COLO668 (cell line): ENCODE measurements at regions not wholly inside any gene's neighbourhood (a gene's known extent, or its start where the extent isn't known, plus 50 kb on each side); places are given as distances from the start of the nearest gene placed in this dataset.

Experiments used
- DNase-seq: peaks from one replicate; lab custom pipeline; 2025; ENCODE audit not compliant: unreplicated experiment; lab: John Stamatoyannopoulos, UW

DNA sequence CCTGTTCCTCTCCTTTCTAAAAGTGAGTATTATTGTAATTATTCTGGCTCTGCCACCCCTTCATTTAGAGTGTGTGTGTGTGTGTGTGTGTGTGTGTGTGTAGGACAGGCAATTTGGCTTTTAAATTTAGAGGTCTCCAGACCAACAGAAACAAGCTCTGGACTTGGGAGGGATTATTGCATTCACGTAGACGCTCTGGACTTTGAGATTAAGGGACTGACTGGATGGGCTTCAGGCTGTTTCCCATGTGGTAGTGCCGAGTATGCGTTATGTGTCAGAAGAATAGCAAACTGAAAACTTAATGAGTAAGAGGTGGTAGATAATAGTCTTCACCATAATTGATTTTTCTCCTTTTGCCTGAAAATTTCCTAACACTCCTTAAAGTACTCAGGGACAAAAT is 281.9 kb downstream of the USP25 start:
- DNase-seq = no peak

DNA sequence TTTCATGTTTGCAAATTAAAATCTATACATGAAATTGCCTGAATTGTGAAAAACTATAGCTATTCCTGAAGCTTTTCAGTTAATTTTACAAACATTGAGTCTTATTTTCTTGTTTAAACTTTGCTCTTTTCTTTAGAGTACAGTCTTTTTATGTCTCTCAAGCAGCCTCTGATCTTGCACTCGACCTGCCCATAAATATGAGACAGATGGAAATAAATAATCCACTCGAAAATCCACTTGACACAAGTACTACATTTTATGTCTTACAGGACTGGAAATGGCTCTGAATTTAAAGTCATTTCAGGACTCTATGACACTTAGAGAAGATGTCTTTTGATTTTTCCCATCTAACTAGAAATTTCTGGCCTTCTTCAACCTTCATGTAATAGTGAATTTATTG is 283.8 kb downstream of the USP25 start:
- DNase-seq = no peak

DNA sequence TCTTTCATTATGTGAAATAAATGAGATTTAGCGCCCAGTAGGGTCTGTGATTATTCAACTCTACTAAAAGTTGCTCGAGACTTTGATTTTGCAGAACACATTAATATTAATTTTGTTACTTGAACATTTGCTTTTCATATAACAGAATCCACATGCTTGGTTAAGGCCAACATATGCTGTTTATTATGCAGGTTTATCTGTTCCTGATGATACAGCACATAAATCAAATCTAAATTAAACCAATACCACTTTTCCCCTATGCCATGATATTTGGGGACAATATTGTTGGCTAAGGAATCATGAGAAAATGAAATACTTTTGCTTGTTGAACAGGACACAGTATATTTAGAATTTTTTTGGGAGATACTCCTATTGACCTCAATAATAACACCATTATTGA is 291.1 kb downstream of the USP25 start:
- DNase-seq = no peak

DNA sequence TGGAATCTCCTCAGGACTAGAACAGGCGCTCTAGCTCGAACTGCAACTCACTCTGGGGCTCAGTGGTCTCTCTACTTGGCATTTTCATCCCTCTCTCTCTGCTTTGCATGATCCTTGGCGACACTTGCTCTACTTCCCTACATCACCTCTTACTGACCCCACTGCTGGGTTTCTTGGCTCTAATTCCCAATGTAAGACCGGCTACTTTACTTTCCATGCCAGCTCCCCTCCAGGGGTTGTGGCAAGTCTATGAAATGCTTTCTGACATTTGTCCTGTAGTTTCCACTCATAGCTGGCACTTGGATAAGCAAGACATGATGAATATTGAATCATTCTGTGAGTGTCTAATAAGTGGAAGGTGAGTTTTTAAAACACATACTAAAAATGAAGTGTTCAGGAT is 292.3 kb downstream of the USP25 start:
- no peak for DNase-seq

DNA sequence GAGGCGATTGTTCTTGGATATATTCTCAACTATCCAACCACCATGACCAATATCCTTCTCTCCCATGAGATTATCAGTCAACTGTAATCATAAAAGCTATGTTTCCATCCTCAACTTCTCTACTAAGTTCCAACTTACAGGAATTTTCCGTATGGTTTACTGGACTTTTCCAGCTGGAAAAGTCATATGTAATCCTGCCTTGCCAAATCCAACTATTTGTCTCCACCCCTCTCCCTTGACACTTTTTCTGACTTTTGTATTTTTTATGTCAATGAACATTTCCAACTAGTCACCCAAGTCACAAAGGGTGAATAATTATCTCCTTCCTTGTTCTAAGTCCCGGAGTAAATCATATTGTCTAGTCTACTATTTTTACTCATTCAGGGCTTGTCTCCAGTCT is 293.1 kb downstream of the USP25 start:
- DNase-seq = no peak

GRCh38 chr21:16028142-16028541 is 298.4 kb downstream of the USP25 start:
- no peak for DNase-seq

GRCh38 chr21:16028941-16029464 is 299.2 kb downstream of the USP25 start:
- DNase-seq = no peak

- DNase-seq = no peak
Observed at GRCh38 chr21:16033193-16033592, 303.4 kb downstream of the USP25 start.

DNA sequence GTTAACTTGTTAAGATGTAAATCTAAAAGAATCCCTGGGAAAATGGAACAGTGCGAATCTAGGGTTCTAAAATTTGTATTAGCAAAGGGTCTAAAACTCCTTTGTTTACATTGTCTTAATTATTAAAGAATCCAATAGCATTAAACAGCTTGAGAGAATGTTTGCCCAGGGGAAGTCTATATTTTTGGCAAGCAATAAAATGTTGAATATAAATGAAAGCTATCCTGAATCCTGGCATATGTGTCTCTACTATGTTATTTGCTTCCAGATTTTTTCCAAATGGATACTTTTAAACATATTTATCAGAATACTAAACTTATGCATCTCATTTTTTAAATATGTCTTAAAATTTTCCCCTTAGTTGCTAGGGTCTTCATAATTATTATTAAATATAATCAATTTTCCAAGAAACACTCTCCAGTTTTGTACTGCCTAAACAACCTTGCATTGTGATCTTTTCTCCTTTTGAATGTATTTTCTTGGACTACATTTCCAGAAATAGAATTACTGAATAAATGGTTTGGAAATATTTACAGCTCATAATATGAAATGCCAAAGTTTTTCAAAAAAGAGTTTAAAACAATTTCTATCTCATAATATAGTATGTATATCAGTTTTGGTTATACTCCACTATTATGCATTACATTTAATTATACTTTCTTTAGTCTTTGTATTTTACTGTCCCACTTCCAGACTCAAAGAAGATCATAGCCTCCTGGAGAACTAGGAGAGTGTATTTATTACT is 304.8 kb downstream of the USP25 start:
- no peak for DNase-seq

DNA sequence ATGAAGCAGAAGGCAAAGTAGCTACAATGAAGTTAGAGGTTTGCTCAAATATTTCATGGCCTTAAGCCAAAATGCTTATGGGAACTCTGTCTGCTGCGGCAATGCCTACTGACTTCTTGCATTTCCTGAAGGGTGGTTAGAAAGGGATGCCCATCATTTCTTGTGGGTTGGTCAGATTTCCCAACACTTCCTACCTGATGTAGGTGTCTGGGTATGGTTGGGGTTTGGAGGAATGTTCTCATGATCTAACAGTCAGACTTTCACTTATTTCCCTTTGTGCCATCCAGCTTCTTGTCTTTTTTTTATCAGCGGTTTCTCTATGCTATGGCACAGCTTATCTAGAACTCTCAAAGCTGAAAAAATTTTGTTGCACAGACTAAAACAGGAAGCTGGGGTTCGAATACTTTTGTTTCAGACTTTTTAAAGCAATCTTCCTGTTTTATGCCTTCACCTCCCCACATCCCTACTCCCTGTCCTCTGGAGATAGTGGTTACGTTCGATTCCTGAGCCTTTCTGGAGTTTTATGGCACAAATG is 307.7 kb downstream of the USP25 start:
- no peak for DNase-seq

GRCh38 chr21:16040601-16041000 is 310.8 kb downstream of the USP25 start:
- DNase-seq = no peak

DNA sequence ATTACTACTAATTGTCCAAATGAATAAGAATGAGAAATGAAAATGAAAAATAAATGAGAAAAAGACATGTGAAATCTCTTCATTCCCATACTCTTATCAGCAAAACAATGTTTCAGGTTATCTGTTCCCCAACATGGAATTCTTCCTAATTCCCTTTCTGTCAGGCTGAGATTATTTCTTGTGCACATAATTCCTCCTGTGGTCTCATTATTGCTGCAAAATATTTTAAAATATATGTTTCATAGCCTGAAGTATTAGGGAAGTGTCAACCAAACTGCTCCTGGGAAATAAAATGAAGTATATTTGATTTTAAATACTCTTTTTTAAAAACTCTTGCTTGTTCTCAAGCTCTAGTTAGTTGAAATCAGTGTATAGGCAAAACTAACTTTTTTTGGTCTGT is 314.9 kb downstream of the USP25 start:
- no peak for DNase-seq

DNA sequence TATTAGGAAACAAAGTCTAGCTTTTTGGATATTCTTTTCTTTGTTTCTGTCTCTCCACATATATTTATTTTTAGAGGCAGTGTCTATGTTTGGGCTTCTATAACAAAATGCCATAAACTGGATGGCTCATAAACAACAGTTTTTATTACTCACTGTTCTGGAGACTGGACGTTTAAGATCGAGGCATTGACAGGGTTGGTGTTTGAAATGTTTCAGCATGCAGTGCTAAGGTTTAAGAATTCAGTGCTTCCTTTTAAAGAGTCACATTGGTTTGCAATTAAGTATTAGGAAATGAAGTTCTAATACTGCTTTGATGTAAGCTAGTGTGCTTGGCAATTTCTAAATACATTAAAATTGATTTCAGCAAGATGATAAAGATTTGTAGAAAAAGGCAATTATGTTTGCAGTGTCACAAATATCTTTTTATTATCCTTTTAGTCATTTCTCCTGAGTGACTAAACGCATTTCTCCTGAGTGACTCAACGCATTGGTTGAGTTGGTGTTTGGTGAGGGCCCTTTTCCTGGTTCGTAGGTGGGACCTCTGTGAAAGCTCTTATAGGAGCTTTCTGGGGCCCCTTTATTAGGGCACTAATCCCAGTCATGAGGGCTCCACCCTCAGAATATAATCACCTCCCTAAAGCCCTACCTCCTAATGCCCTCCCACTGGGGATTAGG is 317.0 kb downstream of the USP25 start:
- DNase-seq = no peak

DNA sequence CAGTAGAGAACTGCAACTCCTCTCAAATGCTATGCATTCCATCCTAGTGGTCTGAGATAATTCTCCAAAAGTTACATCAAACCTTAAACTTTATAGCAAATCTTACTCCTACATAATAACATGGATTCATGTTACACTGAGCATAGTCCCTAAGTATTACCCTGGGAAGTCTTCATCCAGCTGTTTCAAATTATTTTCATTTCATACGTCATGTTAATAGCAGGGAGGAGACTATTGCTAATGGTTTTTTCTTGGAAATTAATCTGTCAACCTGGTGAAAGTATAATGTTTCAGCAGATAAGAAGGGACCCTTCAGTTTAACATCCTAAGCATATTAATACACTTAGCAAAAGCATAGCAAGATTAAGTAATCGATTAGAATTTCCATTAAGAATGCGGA is 318.1 kb downstream of the USP25 start:
- no peak for DNase-seq

DNA sequence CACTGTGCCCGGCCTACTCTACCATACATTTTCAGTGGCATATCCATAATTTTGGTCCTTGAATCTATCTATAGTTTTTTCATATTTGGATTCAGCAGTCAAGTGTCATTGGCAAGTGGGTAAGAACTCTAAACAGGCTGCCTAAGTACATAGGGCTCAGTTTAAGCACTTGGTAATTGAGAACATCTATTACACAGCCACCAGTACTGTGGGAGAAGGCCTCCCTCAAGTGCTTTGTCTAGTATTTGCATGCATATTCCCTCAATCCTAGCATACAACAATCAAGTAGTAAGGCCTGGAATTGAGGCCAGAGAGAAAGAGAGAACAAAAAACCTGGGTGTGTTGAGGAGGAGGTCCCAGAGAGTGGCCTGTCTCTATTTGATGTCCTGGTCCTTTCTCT is 325.2 kb downstream of the USP25 start:
- no peak for DNase-seq

GRCh38 chr21:16058896-16059295 is 329.1 kb downstream of the USP25 start:
- no peak for DNase-seq

DNA sequence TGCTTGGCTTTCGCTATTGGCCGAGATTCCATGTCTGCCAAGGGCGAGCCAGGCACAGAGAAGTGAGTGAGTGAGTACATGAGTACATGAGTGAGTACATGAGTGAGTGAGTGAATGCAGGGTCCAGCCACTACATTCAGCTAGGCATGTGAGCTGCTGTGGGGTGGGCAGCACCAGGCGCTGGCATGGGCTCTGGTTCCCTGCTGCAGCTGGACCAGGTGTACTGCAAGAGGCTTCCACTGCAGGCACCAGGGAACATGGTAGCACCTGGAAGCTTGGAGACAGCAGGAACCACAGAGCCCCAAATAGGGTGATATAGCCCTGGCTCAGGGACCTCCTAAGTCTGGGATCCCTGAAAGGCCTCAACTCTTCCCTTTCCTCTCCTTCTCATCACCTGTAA is 330.2 kb downstream of the USP25 start:
- DNase-seq = no peak

- no peak for DNase-seq
Observed at GRCh38 chr21:16061194-16061593, 331.4 kb downstream of the USP25 start.

- DNase-seq = no peak
Observed at GRCh38 chr21:16069178-16070112, 339.7 kb downstream of the USP25 start.

DNA sequence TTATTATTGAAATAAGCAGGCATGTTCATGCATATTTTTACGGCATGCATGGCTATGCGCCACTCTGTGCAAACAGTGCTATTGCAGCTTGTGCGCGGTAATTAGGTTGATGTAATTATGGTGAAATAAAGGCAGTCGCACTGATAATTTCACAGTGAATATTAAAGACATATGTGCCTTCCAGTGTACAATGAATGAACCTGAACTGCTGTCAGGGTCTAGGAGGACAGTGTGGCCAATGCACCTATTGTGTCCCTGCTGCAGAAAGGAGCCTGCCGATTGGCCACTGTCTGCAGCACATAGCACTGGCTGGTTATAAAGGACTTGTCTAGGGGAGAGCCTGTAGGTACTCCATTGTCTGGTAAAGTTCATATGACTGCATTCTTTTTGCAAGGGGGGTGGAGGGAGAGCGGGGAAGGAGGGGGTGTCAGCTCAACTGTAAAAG is 340.4 kb downstream of the USP25 start:
- DNase-seq = no peak

GRCh38 chr21:16071092-16071491 is 341.3 kb downstream of the USP25 start:
- no peak for DNase-seq
